GM23248 (cell line): ENCODE measurements at regions not wholly inside any gene's neighbourhood (a gene's known extent, or its start where the extent isn't known, plus 50 kb on each side); places are given as distances from the start of the nearest gene placed in this dataset.

ENCODE experiments used
- DNase-seq: peaks from one replicate; pipeline ENCODE4 v3.0.0-alpha.2; 2015
- H2AFZ ChIP-seq: fragments of 200-600 bp; sonication (generic); 2 replicates; pipeline ENCODE4 v1.6.1; 2016; ENCODE audit warnings: antibody characterized with exemption
- H3F3A ChIP-seq: fragments of 200-600 bp; sonication (generic); 2 replicates; pipeline ENCODE4 v1.6.1; 2016; ENCODE audit warnings: mild to moderate bottlenecking, antibody characterized with exemption, mixed run types; ENCODE audit not compliant: insufficient read depth
- H3K27ac ChIP-seq: fragments of 200-600 bp; sonication (generic); 2 replicates; pipeline ENCODE4 v1.5.1; 2016; ENCODE audit warnings: mild to moderate bottlenecking
- H3K27me3 ChIP-seq: fragments of 200-600 bp; sonication (generic); replicated peaks from 2 replicates; pipeline ENCODE4 v1.6.1; 2016; ENCODE audit warnings: mild to moderate bottlenecking; ENCODE audit not compliant: insufficient read depth
- H3K36me3 ChIP-seq: fragments of 200-600 bp; sonication (generic); 2 replicates; pipeline ENCODE4 v1.6.1; 2016; ENCODE audit warnings: low read depth, mild to moderate bottlenecking
- H3K4me1 ChIP-seq: fragments of 200-600 bp; sonication (generic); 2 replicates; pipeline ENCODE4 v1.6.1; 2016; ENCODE audit warnings: mild to moderate bottlenecking; ENCODE audit not compliant: insufficient read depth
- H3K4me2 ChIP-seq: fragments of 200-600 bp; sonication (generic); one replicate; pipeline ENCODE4 v1.6.1; 2016; ENCODE audit warnings: mild to moderate bottlenecking; ENCODE audit not compliant: unreplicated experiment
- H3K4me3 ChIP-seq: fragments of 200-600 bp; sonication (generic); 2 replicates; pipeline ENCODE4 v1.5.1; 2016; ENCODE audit warnings: mild to moderate bottlenecking
- H3K79me2 ChIP-seq: fragments of 200-600 bp; sonication (generic); 2 replicates; pipeline ENCODE4 v1.6.1; 2016; ENCODE audit warnings: mild to moderate bottlenecking; ENCODE audit not compliant: insufficient read depth
- H3K9ac ChIP-seq: fragments of 200-600 bp; sonication (generic); 2 replicates; pipeline ENCODE4 v1.6.1; 2016; ENCODE audit warnings: mild to moderate bottlenecking
- H3K9me2 ChIP-seq: fragments of 200-600 bp; sonication (generic); 2 replicates; pipeline ENCODE4 v1.6.1; 2016; ENCODE audit warnings: mixed run types, mild to moderate bottlenecking, moderate library complexity; ENCODE audit not compliant: insufficient read depth
- H3K9me3 ChIP-seq: fragments of 200-600 bp; sonication (generic); one replicate; pipeline ENCODE4 v1.6.1; 2017; ENCODE audit warnings: low read depth
- H4K20me1 ChIP-seq: fragments of 200-600 bp; sonication (generic); 2 replicates; pipeline ENCODE4 v1.6.0; 2016; ENCODE audit not compliant: insufficient read depth
- EZH2 ChIP-seq: fragments of 200-600 bp; sonication (generic); IDR thresholded peaks from 2 replicates; pipeline ENCODE4 v1.6.1; 2018; ENCODE audit warnings: antibody characterized with exemption, mild to moderate bottlenecking; ENCODE audit not compliant: insufficient read depth, poor library complexity, severe bottlenecking
- EZH2phosphoT487 ChIP-seq: fragments of 200-600 bp; sonication (generic); IDR thresholded peaks from 2 replicates; pipeline ENCODE4 v1.6.1; 2018; ENCODE audit warnings: antibody characterized with exemption, moderate library complexity, mild to moderate bottlenecking, low read depth; ENCODE audit not compliant: insufficient read depth
- WGBS, 2 experiments: methylation state at CpG; one replicate each; pipeline ENCODE4 v1.1.6; 2015 to 2017; ENCODE audit warnings: low lambda C conversion rate in 2 of 2, low coverage in 1 of 2; ENCODE audit errors: missing lambda C conversion rate in 2 of 2; 5-methylcytosine and 5-hydroxymethylcytosine counted together
- in situ Hi-C: fragments of 300-500 bp; cut with MboI; formaldehyde crosslinking; loops from 2 replicates; pipeline ENCODE4 v1.15.0; 2020

- 42 to 45% methylated on average over 4 to 5 of the region's 5 CpGs for WGBS, 2 experiments
- H3K79me2 ChIP-seq, result no peaks in the 10 kb centered on the region
- H3K9me2 ChIP-seq, result no peaks in the 10 kb centered on the region
- H3K27me3 ChIP-seq, result no peaks in the 10 kb centered on the region
- no peak overlapping the region for H3K9ac ChIP-seq
- H3F3A ChIP-seq, result no peaks in the 10 kb centered on the region
- in situ Hi-C loops, result no loop called here
- no peaks in the 10 kb centered on the region for H4K20me1 ChIP-seq
- no peak for DNase-seq
- H3K4me1 ChIP-seq, result no peaks in the 10 kb centered on the region
- no peak overlapping the region for H3K27ac ChIP-seq
- H3K36me3 ChIP-seq, result no peaks in the 10 kb centered on the region
- no peak overlapping the region for H2AFZ ChIP-seq
- no peak overlapping the region for H3K4me2 ChIP-seq
- no peaks in the 10 kb centered on the region for H3K9me3 ChIP-seq
- H3K4me3 ChIP-seq, result no peak overlapping the region
- TF ChIP-seq EZH2phosphoT487 (no peak), EZH2 (no peak)
Observed at GRCh38 chr6:104400844-104401243, 458.9 kb downstream of the HACE1 start.

GRCh38 chr6:104396077-104396476, 463.6 kb downstream of the HACE1 start:
- Histone ChIP-seq H3K79me2 (no peaks in the 10 kb centered on the region), H3K9me3 (no peaks in the 10 kb centered on the region), H3K27me3 (no peaks in the 10 kb centered on the region), H4K20me1 (no peaks in the 10 kb centered on the region), H3K9me2 (no peaks in the 10 kb centered on the region), H3K36me3 (no peaks in the 10 kb centered on the region), H3K4me3 (no peak overlapping the region), H3K4me1 (no peaks in the 10 kb centered on the region), H3K9ac (no peak overlapping the region), H3K4me2 (no peak overlapping the region), H3K27ac (no peak overlapping the region), H3F3A (no peaks in the 10 kb centered on the region), H2AFZ (no peak overlapping the region)
- DNase-seq, result no peak
- in situ Hi-C loops, result no loop called here
- TF ChIP-seq EZH2, result no peak
- WGBS, 2 experiments, result 48 to 61% methylated on average over 3 of the region's 3 CpGs

GRCh38 chr6:104381907-104382306, 477.8 kb downstream of the HACE1 start:
- Histone ChIP-seq H3K9me2 (no peaks in the 10 kb centered on the region), H3K9me3 (no peaks in the 10 kb centered on the region), H4K20me1 (no peaks in the 10 kb centered on the region), H3K4me2 (no peak overlapping the region), H3K27me3 (no peaks in the 10 kb centered on the region), H3K9ac (no peak overlapping the region), H3K79me2 (no peaks in the 10 kb centered on the region), H2AFZ (no peak overlapping the region), H3F3A (no peaks in the 10 kb centered on the region), H3K27ac (no peak overlapping the region), H3K36me3 (no peaks in the 10 kb centered on the region), H3K4me3 (no peak overlapping the region), H3K4me1 (no peaks in the 10 kb centered on the region)
- 40 to 61% methylated on average over 2 of the region's 2 CpGs for WGBS, 2 experiments
- no peak for DNase-seq
- TF ChIP-seq EZH2 (no peak), EZH2phosphoT487 (no peak)
- in situ Hi-C loops, result no loop called here

- no peak overlapping the region for H3K9ac ChIP-seq
- H3K9me3 ChIP-seq, result no peaks in the 10 kb centered on the region
- no peak for DNase-seq
- H3K9me2 ChIP-seq, result no peaks in the 10 kb centered on the region
- H2AFZ ChIP-seq, result no peak overlapping the region
- H3K4me1 ChIP-seq, result no peaks in the 10 kb centered on the region
- H3K4me3 ChIP-seq, result no peak overlapping the region
- no peaks in the 10 kb centered on the region for H3F3A ChIP-seq
- in situ Hi-C loops, result no loop called here
- H3K4me2 ChIP-seq, result no peak overlapping the region
- no peaks in the 10 kb centered on the region for H3K79me2 ChIP-seq
- WGBS, 2 experiments, result 21 to 34% methylated on average over 5 of the region's 5 CpGs
- H4K20me1 ChIP-seq, result no peaks in the 10 kb centered on the region
- no peak overlapping the region for H3K27ac ChIP-seq
- TF ChIP-seq EZH2, result no peak
- TF ChIP-seq EZH2phosphoT487, result no peak
- H3K36me3 ChIP-seq, result no peaks in the 10 kb centered on the region
- no peaks in the 10 kb centered on the region for H3K27me3 ChIP-seq
Observed at GRCh38 chr6:104365451-104366234, 494.1 kb downstream of the HACE1 start.

- Histone ChIP-seq H3K4me1 (no peaks in the 10 kb centered on the region), H3K4me2 (no peak overlapping the region), H3K4me3 (no peak overlapping the region), H3K9me3 (no peaks in the 10 kb centered on the region), H3K36me3 (no peaks in the 10 kb centered on the region), H3K27me3 (no peaks in the 10 kb centered on the region), H4K20me1 (no peaks in the 10 kb centered on the region), H3K79me2 (no peaks in the 10 kb centered on the region), H3K9me2 (no peaks in the 10 kb centered on the region), H2AFZ (no peak overlapping the region), H3K9ac (no peak overlapping the region), H3K27ac (no peak overlapping the region), H3F3A (no peaks in the 10 kb centered on the region)
- WGBS, 2 experiments, result 22 to 31% methylated on average over 3 of the region's 3 CpGs
- TF ChIP-seq EZH2phosphoT487 (no peak), EZH2 (no peak)
- DNase-seq, result no peak
- in situ Hi-C loops, result no loop called here
Observed at GRCh38 chr6:104357928-104358327, 501.8 kb downstream of the HACE1 start.
